Panc1 (cell line): ENCODE measurements at regions not wholly inside any gene's neighbourhood (a gene's known extent, or its start where the extent isn't known, plus 50 kb on each side); places are given as distances from the start of the nearest gene placed in this dataset.

Experiments used
- POLR2AphosphoS5 ChIP-seq: IDR thresholded peaks from 2 replicates; pipeline ENCODE4 v1.6.1; 2012; ENCODE audit warnings: mild to moderate bottlenecking, low read depth, low read length, moderate library complexity
- SIN3A ChIP-seq: IDR thresholded peaks from 2 replicates; pipeline ENCODE4 v1.6.1; 2012; ENCODE audit warnings: low read depth, mild to moderate bottlenecking, low read length, moderate library complexity, borderline replicate concordance; ENCODE audit not compliant: insufficient read depth
- TCF7L2 ChIP-seq: IDR thresholded peaks from 2 replicates; pipeline ENCODE4 v1.6.1; 2011; ENCODE audit warnings: mild to moderate bottlenecking, low read depth, low read length, inconsistent platforms
- TF ChIP-seq, protein P1 (sequence below): fragments of 450-650 bp; IDR thresholded peaks from 2 replicates; pipeline ENCODE4 v1.5.1; 2017; ENCODE audit warnings: mild to moderate bottlenecking
- TF ChIP-seq, protein P2 (sequence below), 2 experiments: IDR thresholded peaks; 2 replicates each; pipeline ENCODE4 v1.6.1; 2011 to 2012; ENCODE audit warnings: low read depth in 2 of 2, control low read depth in 1 of 2, low read length in 1 of 2, mild to moderate bottlenecking in 1 of 2, moderate library complexity in 1 of 2; ENCODE audit not compliant: insufficient read depth in 1 of 2

DNA sequence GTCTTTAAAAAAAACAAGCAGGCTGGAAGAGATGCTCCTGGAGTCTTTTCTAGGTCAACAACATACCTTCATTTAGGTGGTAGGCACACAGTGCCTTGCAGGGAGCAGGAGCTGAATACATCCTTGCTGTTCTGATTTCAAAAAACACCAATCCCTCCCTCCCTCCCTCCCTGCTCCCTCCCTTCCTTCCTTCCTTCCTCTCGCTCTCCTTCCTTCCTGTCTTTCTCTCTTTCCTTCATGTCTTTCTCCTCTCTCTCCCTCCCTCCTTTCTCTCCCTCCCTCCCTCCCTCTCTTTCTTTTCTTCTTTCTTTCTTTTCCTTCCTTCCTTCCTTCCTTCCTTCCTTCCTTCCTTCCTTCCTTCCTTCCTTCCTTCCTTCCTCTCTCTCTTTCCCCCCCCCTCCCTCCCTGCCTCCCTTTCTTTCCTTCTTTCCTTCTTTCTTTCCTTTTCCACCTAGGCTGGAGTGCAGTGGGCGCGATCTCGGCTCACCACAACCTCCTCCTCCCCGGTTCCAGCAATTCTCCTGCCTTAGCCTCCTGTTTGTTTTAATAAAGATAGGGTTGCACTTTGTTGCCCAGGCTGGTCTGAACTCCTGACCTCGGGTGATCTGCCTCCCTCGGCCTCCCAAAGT, 245.1 kb downstream of the MIAT start:
- TF ChIP-seq, protein P1, sequence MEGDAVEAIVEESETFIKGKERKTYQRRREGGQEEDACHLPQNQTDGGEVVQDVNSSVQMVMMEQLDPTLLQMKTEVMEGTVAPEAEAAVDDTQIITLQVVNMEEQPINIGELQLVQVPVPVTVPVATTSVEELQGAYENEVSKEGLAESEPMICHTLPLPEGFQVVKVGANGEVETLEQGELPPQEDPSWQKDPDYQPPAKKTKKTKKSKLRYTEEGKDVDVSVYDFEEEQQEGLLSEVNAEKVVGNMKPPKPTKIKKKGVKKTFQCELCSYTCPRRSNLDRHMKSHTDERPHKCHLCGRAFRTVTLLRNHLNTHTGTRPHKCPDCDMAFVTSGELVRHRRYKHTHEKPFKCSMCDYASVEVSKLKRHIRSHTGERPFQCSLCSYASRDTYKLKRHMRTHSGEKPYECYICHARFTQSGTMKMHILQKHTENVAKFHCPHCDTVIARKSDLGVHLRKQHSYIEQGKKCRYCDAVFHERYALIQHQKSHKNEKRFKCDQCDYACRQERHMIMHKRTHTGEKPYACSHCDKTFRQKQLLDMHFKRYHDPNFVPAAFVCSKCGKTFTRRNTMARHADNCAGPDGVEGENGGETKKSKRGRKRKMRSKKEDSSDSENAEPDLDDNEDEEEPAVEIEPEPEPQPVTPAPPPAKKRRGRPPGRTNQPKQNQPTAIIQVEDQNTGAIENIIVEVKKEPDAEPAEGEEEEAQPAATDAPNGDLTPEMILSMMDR: no peak
- TF ChIP-seq POLR2AphosphoS5 (no peak), TCF7L2 (no peak), SIN3A (no peak)
- TF ChIP-seq, protein P2, sequence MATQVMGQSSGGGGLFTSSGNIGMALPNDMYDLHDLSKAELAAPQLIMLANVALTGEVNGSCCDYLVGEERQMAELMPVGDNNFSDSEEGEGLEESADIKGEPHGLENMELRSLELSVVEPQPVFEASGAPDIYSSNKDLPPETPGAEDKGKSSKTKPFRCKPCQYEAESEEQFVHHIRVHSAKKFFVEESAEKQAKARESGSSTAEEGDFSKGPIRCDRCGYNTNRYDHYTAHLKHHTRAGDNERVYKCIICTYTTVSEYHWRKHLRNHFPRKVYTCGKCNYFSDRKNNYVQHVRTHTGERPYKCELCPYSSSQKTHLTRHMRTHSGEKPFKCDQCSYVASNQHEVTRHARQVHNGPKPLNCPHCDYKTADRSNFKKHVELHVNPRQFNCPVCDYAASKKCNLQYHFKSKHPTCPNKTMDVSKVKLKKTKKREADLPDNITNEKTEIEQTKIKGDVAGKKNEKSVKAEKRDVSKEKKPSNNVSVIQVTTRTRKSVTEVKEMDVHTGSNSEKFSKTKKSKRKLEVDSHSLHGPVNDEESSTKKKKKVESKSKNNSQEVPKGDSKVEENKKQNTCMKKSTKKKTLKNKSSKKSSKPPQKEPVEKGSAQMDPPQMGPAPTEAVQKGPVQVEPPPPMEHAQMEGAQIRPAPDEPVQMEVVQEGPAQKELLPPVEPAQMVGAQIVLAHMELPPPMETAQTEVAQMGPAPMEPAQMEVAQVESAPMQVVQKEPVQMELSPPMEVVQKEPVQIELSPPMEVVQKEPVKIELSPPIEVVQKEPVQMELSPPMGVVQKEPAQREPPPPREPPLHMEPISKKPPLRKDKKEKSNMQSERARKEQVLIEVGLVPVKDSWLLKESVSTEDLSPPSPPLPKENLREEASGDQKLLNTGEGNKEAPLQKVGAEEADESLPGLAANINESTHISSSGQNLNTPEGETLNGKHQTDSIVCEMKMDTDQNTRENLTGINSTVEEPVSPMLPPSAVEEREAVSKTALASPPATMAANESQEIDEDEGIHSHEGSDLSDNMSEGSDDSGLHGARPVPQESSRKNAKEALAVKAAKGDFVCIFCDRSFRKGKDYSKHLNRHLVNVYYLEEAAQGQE (IDR thresholded peaks at IDR 0.05; ENCODE audit: insufficient read depth in 1 of 2, low read depth in 2 of 2, low read length in 1 of 2): no peak
